HepG2 (cell line): ENCODE measurements at regions not wholly inside any gene's neighbourhood (a gene's known extent, or its start where the extent isn't known, plus 50 kb on each side); places are given as distances from the start of the nearest gene placed in this dataset.

Source experiments
- ATF3 ChIP-seq: sonication (generic); formaldehyde crosslinking; IDR thresholded peaks from 2 replicates; pipeline ENCODE4 v1.4.0; 2020; ENCODE audit warnings: missing genetic modification reagents
- BATF2 ChIP-seq: sonication (generic); formaldehyde crosslinking; IDR thresholded peaks from 2 replicates; pipeline ENCODE4 v1.8.0; 2022; ENCODE audit warnings: mild to moderate bottlenecking, missing genetic modification reagents, moderate library complexity
- CTCF ChIP-seq: sonication (generic); formaldehyde crosslinking; IDR thresholded peaks from 2 replicates; pipeline ENCODE4 v1.5.0; 2020; ENCODE audit warnings: mild to moderate bottlenecking, missing genetic modification reagents, moderate library complexity
- MXD1 ChIP-seq: sonication (generic); formaldehyde crosslinking; IDR thresholded peaks from 2 replicates; pipeline ENCODE4 v1.4.0; 2020; ENCODE audit warnings: mild to moderate bottlenecking, missing genetic modification reagents
- NCOR1 ChIP-seq: fragments of 200-600 bp; sonication (generic); IDR thresholded peaks from 2 replicates; pipeline ENCODE4 v1.7.0; 2017; ENCODE audit warnings: antibody characterized with exemption, low read length, borderline replicate concordance
- RAD51 ChIP-seq: fragments of 450-650 bp; IDR thresholded peaks from 2 replicates; pipeline ENCODE4 v1.6.1; 2016; ENCODE audit warnings: borderline replicate concordance
- RXRB ChIP-seq: IDR thresholded peaks from 2 replicates; pipeline ENCODE4 v1.6.1; 2016; ENCODE audit warnings: borderline replicate concordance, missing genetic modification reagents, missing compliant biosample characterization
- SP4 ChIP-seq: sonication (generic); formaldehyde crosslinking; IDR thresholded peaks from 2 replicates; pipeline ENCODE4 v1.8.1; 2023; ENCODE audit warnings: mild to moderate bottlenecking, missing genetic modification reagents
- TEAD2 ChIP-seq: sonication (generic); formaldehyde crosslinking; IDR thresholded peaks from 2 replicates; pipeline ENCODE4 v1.9.0; 2021; ENCODE audit warnings: missing genetic modification reagents
- ZBTB49 ChIP-seq: sonication (generic); formaldehyde crosslinking; IDR thresholded peaks from 2 replicates; pipeline ENCODE4 v1.4.0; 2020; ENCODE audit warnings: missing genetic modification reagents, borderline replicate concordance
- ZNF354B ChIP-seq: sonication (generic); formaldehyde crosslinking; IDR thresholded peaks from 2 replicates; pipeline ENCODE4 v1.8.0; 2022; ENCODE audit warnings: mild to moderate bottlenecking, missing genetic modification reagents
- ZNF550 ChIP-seq: sonication (generic); formaldehyde crosslinking; IDR thresholded peaks from 2 replicates; pipeline ENCODE4 v1.4.0; 2020; ENCODE audit warnings: mild to moderate bottlenecking, missing genetic modification reagents, borderline replicate concordance

- no peak for TF ChIP-seq ZNF354B (CRISPR knock-in tag)
- no peak for TF ChIP-seq SP4 (CRISPR knock-in tag)
- no peak for TF ChIP-seq RAD51
- TF ChIP-seq RXRB, result no peak
- no peak for TF ChIP-seq ZNF550 (CRISPR knock-in tag)
- no peak for TF ChIP-seq CTCF
- no peak for TF ChIP-seq ZBTB49 (CRISPR knock-in tag)
- TF ChIP-seq MXD1, result no peak
- no peak for TF ChIP-seq ATF3 (CRISPR knock-in tag)
- no peak for TF ChIP-seq TEAD2 (CRISPR knock-in tag)
- no peak for TF ChIP-seq BATF2 (CRISPR knock-in tag)
- TF ChIP-seq NCOR1, result no peak
These were observed 79.7 kb downstream of the WNT5A start for GRCh38 chr3:55407426-55407820.
